HG03196 (cell line): ENCODE measurements at regions not wholly inside any gene's neighbourhood (a gene's known extent, or its start where the extent isn't known, plus 50 kb on each side); places are given as distances from the start of the nearest gene placed in this dataset.
"Not testable (repeated sequence)": the region's sequence is repeated elsewhere in the genome, so short reads cannot be mapped to it uniquely, and the experiment has no call there.

Source experiments
- ATAC-seq: cut with Tn5 transposase; IDR thresholded peaks from one replicate; pipeline ENCODE4 v1.9.1; 2021; ENCODE audit not compliant: unreplicated experiment

DNA sequence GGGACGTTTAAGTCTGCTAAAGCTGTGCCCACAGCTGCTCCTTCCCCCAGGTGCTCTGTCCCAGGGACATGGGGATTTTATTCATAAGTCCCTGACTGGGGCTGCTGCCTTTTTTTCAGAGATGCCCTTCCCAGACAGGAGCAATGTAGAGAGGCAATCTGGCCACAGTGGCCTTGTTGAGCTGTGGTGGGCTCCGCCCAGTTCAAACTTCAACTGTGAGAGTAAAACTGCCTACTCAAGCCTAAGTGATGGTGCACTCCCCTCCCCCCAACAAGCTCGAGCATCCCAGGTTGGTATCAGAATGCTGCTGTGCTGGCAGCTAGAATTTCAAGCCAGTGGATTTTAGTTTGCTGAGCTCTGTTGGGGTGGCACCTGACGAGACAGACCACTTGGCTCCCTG, 1371.4 kb downstream of the ADGRL3 start:
- ATAC-seq = no peak

- no peak for ATAC-seq
Measured at GRCh38 chr4:62560858-62561257, 1360.7 kb downstream of the ADGRL3 start.

GRCh38 chr4:62550121-62550520, 1350.0 kb downstream of the ADGRL3 start:
- ATAC-seq = no peak

- no peak for ATAC-seq
Measured at GRCh38 chr4:62549601-62550000, 1349.5 kb downstream of the ADGRL3 start.

- ATAC-seq = no peak
Measured at GRCh38 chr4:62548765-62549164, 1348.6 kb downstream of the ADGRL3 start.

- ATAC-seq = no peak
Measured at GRCh38 chr4:62548108-62548524, 1348.0 kb downstream of the ADGRL3 start.

DNA sequence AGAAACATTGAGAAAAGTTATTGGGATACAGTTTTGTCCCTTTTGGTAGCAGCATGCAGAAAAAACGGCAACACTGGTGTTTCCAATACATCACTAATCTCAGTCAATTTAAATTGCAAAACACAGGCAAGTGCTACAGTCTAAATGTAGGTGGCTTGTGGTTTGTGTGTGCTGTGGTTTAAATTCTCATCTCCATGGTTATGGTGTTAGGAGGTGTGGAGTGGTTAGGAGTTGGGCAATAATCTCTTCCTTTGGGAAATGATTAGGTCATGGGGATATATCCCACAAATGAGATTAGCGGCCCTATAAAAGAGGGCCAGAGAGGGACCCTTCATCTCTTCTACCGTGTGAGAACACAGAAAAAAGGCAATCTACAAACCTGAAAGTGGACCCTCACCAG, 1344.3 kb downstream of the ADGRL3 start:
- ATAC-seq = no peak

- no peak for ATAC-seq
Measured at GRCh38 chr4:62543002-62543401, 1342.9 kb downstream of the ADGRL3 start.

- ATAC-seq = no peak
Measured at GRCh38 chr4:62533573-62533972, 1333.4 kb downstream of the ADGRL3 start.

DNA sequence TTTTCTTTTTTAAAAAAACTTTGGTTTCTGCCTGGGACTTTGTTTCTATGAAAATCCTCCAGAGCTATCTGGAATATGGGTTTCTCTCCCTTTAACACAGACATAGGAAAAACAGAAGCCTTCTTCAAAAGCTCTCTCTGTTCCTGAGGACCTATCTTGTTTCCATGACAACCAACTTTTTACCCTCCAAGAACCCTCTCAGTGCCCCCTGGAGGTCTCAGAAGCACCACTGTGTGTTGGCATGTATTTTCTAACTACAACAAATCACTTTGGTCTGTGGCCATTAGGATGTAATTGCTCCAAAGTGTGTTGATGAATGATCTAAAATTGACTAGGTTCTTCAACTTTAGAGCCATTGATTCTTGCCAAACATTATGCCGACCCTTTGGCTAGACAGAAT, 1331.6 kb downstream of the ADGRL3 start:
- no peak for ATAC-seq

DNA sequence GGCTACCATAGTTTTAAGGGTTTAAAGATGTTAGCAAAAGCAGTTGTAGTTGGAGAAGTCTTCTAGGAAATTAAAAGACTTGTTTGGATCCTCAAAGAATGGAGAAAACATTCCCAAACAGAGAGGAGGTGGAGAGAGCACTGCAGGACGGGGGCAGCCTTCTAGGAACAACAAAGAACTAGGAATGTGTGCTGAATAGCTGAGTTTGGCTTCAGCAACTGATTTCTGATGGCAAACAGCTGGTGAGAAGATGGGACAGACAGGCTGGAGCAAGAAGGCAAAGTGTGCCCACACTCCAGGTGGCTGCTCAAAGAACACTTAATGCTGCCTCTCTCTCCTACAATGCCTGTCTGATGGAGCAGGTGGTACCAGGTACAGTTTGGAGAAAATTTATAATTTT, 1331.1 kb downstream of the ADGRL3 start:
- ATAC-seq = no peak

DNA sequence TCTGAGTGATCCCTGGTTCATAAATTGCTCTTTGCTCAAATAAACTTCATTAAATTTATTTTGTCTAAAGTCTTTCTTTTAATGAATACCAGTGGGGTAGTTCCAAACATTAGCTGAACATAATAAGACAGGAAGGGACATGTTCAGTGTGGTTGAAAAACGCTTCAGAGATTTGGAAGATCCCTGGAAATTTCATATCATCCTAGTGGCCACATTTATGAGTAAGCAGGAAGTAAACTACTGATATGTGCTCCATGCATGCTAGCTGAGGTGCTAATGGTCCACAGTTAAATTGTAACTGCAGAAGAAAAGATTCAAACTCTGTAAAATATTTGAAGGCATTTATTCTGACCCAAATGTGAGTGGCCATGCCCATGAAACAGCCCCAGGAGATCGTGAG, 1328.7 kb downstream of the ADGRL3 start:
- no peak for ATAC-seq

DNA sequence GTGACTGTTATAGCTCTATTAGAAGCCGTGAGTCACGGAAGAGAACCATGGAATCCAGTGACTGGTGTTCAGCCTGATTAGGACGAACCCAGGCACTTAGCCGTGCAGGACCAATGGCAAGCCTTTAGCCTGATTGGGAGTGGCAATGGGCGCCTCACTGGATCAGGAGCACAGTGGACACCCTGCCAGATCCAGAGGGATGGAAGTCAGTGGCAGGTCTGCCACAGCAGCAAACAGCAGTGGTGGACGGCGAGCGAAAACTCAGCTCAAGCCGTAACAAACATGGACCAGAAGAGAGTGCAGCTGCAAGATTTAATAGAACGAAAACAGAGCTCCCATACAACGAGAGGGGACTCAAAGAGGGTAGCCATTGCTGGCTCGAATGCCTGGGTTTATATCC, 1326.5 kb downstream of the ADGRL3 start:
- no peak for ATAC-seq

- ATAC-seq = no peak
Measured at GRCh38 chr4:62523256-62523655, 1323.1 kb downstream of the ADGRL3 start.

DNA sequence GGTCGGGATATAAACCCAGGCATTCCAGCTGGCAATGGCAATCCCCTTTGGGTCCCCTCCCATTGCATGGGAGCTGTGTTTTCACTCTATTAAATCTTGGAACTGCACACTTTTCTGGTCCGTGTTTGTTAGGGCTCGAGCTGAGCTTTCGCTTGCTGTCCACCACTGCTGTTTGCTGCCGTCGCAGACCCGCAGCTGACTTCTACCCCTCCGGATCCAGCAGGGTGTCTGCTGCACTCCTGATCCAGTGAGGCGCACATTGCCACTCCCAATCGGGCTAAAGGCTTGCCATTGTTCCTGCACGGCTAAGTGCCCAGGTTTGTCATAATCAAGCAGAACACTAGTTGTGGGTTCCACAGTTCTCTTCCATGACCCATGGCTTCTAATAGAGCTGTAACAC, 1322.1 kb downstream of the ADGRL3 start:
- no peak for ATAC-seq

GRCh38 chr4:62517716-62518115, 1317.6 kb downstream of the ADGRL3 start:
- ATAC-seq = no peak

DNA sequence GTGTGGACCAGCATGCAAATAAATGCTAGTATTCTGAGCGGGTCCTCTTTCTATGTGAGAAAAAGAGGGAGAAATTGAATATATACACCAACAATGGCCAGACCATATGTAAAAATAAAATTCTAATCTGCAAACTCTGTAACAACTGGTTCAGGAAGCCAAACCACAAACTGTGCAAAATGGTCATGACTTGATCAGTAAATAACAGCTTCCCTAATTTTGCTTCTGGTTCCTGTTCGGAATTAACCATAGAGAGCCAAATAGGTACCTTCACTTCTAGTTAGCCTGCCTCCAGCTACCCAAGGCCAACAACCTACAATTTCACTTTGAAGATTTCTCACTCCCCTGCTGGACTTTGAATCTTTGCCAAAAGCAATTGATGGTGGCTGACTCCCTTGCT, 1313.2 kb downstream of the ADGRL3 start:
- no peak for ATAC-seq

- ATAC-seq = no peak
Measured at GRCh38 chr4:62512271-62512670, 1312.1 kb downstream of the ADGRL3 start.

DNA sequence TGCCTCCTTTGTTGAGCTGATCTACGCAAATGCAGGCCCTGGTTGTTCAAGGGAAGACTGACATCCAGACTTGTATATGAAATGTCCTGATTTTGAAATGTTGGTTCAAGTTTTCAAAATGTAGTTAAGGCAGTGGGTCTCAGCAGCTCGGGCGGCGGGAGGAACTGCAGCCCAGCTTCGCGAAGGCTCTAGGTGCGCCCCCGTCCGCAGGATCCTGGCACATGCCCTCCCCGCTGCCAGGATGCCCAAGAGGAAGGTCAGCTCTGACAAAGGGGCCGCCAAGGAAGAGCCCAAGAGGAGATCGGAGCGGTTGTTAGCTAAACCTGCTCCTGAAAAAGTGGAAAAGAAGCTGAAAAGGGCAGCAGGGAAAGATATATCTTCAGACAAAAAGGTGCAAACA, 1310.1 kb downstream of the ADGRL3 start:
- ATAC-seq = no peak

DNA sequence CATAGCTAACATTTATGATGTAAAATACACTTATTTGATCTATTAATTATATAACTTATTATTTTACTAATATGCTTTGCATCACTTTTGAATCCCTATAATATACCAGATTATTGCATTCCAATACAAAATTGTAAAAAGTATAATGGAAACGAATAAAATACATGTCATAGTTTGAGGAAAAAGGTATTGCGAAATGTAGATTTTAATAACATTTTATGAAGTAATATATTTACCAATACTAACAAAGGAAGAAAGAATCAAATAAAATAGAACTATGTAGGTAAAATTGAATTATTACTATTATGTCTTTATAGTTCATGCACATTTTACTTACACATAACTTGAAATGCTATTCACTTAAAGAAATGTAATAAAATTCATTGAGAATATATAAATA, 1300.2 kb downstream of the ADGRL3 start:
- ATAC-seq = no peak

GRCh38 chr4:62495032-62495431, 1294.9 kb downstream of the ADGRL3 start:
- no peak for ATAC-seq

- not testable (repeated sequence) for ATAC-seq
Measured at GRCh38 chr4:62491756-62492155, 1291.6 kb downstream of the ADGRL3 start.

DNA sequence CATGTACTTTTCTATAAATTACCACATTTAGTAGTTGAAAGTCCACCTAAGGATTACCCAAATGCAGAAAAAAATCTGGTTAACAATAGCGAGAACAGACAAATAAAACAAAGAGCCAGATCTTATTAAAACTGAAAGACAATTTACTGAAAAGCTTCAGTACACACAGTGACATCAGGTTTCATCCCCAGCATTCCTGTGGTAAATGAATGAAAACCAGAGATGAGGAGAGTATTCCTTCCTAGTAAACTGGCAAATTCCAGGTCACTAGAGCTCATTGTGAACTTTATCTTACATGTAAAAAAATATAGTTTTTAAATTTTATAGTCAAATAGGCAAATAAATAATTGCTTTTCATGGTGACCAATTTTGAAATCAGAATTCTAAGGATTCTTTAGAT, 1290.5 kb downstream of the ADGRL3 start:
- no peak for ATAC-seq

- no peak for ATAC-seq
Measured at GRCh38 chr4:62487016-62487415, 1286.9 kb downstream of the ADGRL3 start.
